IPS-15b (cell line): ENCODE measurements at regions not wholly inside any gene's neighbourhood (a gene's known extent, or its start where the extent isn't known, plus 50 kb on each side); places are given as distances from the start of the nearest gene placed in this dataset.

ENCODE experiments used
- H3K27me3 ChIP-seq: one replicate; pipeline ENCODE4 v1.6.1; 2013; ENCODE audit warnings: low read length; ENCODE audit not compliant: control insufficient read depth, insufficient read depth
- H3K36me3 ChIP-seq: one replicate; pipeline ENCODE4 v1.6.1; 2013; ENCODE audit warnings: low read length; ENCODE audit not compliant: control insufficient read depth, insufficient read depth
- H3K4me1 ChIP-seq: one replicate; pipeline ENCODE4 v1.6.1; 2013; ENCODE audit warnings: mild to moderate bottlenecking, low read length; ENCODE audit not compliant: control insufficient read depth, insufficient read depth
- H3K4me3 ChIP-seq: one replicate; pipeline ENCODE4 v1.5.1; 2013; ENCODE audit warnings: low read depth, low read length
- H3K9ac ChIP-seq: one replicate; pipeline ENCODE4 v1.6.1; 2013; ENCODE audit warnings: low read depth, mild to moderate bottlenecking, low read length
- H3K9me3 ChIP-seq: one replicate; pipeline ENCODE4 v1.6.1; 2013; ENCODE audit warnings: mild to moderate bottlenecking, low read length; ENCODE audit not compliant: control insufficient read depth, insufficient read depth

DNA sequence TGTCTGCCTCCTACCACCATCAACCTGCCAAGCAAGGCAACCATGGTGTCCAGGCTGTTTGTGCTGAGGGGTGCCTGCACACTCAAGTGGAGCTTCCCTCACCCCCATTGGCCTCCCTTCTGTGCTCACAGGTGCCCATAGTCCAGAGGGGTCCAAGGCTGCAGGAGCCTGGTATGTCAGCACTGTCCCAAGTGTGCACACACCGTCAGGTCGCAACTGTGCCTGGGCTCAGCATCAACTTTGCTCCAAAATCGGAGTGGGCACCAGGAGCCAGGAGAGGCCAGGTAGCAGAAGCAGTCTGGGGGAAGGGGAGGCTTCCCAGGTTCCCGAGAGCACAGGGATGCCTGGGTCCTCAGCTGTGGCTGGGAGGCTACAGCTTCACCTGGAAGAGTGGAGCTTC, 1528.2 kb upstream of the SLC39A10 start:
- H3K27me3 ChIP-seq: no peaks in the 10 kb centered on the region
- H3K9ac ChIP-seq: no peak overlapping the region
- H3K9me3 ChIP-seq: peaks cover 2% of the 10 kb centered on the region
- no peaks in the 10 kb centered on the region for H3K4me1 ChIP-seq
- no peak overlapping the region for H3K4me3 ChIP-seq
- H3K36me3 ChIP-seq: no peaks in the 10 kb centered on the region

- Histone ChIP-seq H3K4me3 (no peak overlapping the region), H3K9me3 (peaks cover 2% of the 10 kb centered on the region), H3K27me3 (no peaks in the 10 kb centered on the region), H3K36me3 (no peaks in the 10 kb centered on the region), H3K9ac (no peak overlapping the region), H3K4me1 (no peaks in the 10 kb centered on the region)
Measured at GRCh38 chr2:194126418-194126817, 1530.6 kb upstream of the SLC39A10 start.

- no peaks in the 10 kb centered on the region for H3K36me3 ChIP-seq
- no peaks in the 10 kb centered on the region for H3K27me3 ChIP-seq
- H3K4me1 ChIP-seq: peaks cover 2% of the 10 kb centered on the region
- H3K4me3 ChIP-seq: no peak overlapping the region
- H3K9ac ChIP-seq: no peak overlapping the region
- H3K9me3 ChIP-seq: no peaks in the 10 kb centered on the region
Measured at GRCh38 chr2:194116861-194117260, 1540.2 kb upstream of the SLC39A10 start.

- Histone ChIP-seq H3K9me3 (no peaks in the 10 kb centered on the region), H3K4me3 (no peak overlapping the region), H3K27me3 (no peaks in the 10 kb centered on the region), H3K36me3 (no peaks in the 10 kb centered on the region), H3K9ac (no peak overlapping the region), H3K4me1 (no peaks in the 10 kb centered on the region)
Measured at GRCh38 chr2:194105358-194105757, 1551.7 kb upstream of the SLC39A10 start.

GRCh38 chr2:194104687-194105086, 1552.3 kb upstream of the SLC39A10 start:
- no peak overlapping the region for H3K9ac ChIP-seq

GRCh38 chr2:194103941-194104659, 1552.9 kb upstream of the SLC39A10 start:
- Histone ChIP-seq H3K9ac (no peak overlapping the region), H3K4me3 (no peak overlapping the region), H3K27me3 (no peaks in the 10 kb centered on the region), H3K36me3 (no peaks in the 10 kb centered on the region), H3K9me3 (no peaks in the 10 kb centered on the region), H3K4me1 (no peaks in the 10 kb centered on the region)

More at GRCh38 chr2:194104687-194105086, 1552.3 kb upstream of the SLC39A10 start:
- H3K4me3 ChIP-seq: no peak overlapping the region
- H3K9me3 ChIP-seq: no peaks in the 10 kb centered on the region
- no peaks in the 10 kb centered on the region for H3K27me3 ChIP-seq
- H3K36me3 ChIP-seq: no peaks in the 10 kb centered on the region
- H3K4me1 ChIP-seq: no peaks in the 10 kb centered on the region

DNA sequence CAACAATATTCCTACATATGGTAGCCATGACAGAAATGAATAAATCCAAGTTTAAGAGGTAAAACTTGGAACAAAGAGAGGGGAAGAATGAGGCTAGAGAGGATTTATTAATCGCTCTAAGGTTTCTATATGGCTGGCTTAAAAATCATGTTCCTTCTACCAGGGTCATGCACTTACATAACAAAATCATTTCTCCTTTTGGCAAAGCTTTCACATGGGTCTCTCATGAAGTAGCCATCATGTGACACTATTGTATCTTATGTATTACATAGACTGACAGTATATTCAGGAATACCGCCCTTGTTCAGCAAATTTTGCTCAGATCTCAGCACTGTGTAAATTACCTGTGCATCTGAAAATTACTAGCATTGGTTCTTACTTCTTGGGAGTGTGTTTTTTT, 1554.5 kb upstream of the SLC39A10 start:
- Histone ChIP-seq H3K4me1 (no peaks in the 10 kb centered on the region), H3K36me3 (no peaks in the 10 kb centered on the region), H3K9me3 (no peaks in the 10 kb centered on the region), H3K4me3 (no peak overlapping the region), H3K27me3 (no peaks in the 10 kb centered on the region), H3K9ac (no peak overlapping the region)

DNA sequence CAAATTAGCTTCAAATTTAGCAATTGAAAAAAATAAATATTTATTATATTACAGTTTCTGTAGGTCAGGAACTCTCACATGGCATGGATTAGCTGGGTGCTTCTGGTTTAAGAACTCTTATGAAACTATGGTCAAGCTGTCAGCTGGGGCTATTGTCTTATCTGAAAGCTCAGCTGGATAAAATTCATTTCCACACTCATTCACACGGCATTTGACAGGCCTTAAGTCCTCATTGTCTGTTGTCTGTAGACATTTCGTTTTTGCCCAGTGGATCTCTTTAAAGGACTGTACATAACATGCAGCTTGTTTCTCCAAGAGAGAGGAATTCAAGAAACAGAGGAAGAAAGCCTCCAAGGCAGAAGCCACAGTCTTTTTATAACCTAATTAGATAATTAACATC, 1556.8 kb upstream of the SLC39A10 start:
- no peaks in the 10 kb centered on the region for H3K4me1 ChIP-seq
- no peaks in the 10 kb centered on the region for H3K9me3 ChIP-seq
- no peaks in the 10 kb centered on the region for H3K27me3 ChIP-seq
- no peaks in the 10 kb centered on the region for H3K36me3 ChIP-seq
- H3K9ac ChIP-seq: no peak overlapping the region
- H3K4me3 ChIP-seq: no peak overlapping the region

- no peaks in the 10 kb centered on the region for H3K27me3 ChIP-seq
- H3K4me1 ChIP-seq: no peaks in the 10 kb centered on the region
- no peaks in the 10 kb centered on the region for H3K9me3 ChIP-seq
- no peak overlapping the region for H3K9ac ChIP-seq
- no peaks in the 10 kb centered on the region for H3K36me3 ChIP-seq
- H3K4me3 ChIP-seq: no peak overlapping the region
Measured at GRCh38 chr2:194096402-194096801, 1560.6 kb upstream of the SLC39A10 start.

GRCh38 chr2:194095359-194095758, 1561.7 kb upstream of the SLC39A10 start:
- no peaks in the 10 kb centered on the region for H3K4me1 ChIP-seq
- H3K27me3 ChIP-seq: no peaks in the 10 kb centered on the region
- no peak overlapping the region for H3K9ac ChIP-seq
- H3K36me3 ChIP-seq: no peaks in the 10 kb centered on the region
- H3K9me3 ChIP-seq: no peaks in the 10 kb centered on the region
- no peak overlapping the region for H3K4me3 ChIP-seq

DNA sequence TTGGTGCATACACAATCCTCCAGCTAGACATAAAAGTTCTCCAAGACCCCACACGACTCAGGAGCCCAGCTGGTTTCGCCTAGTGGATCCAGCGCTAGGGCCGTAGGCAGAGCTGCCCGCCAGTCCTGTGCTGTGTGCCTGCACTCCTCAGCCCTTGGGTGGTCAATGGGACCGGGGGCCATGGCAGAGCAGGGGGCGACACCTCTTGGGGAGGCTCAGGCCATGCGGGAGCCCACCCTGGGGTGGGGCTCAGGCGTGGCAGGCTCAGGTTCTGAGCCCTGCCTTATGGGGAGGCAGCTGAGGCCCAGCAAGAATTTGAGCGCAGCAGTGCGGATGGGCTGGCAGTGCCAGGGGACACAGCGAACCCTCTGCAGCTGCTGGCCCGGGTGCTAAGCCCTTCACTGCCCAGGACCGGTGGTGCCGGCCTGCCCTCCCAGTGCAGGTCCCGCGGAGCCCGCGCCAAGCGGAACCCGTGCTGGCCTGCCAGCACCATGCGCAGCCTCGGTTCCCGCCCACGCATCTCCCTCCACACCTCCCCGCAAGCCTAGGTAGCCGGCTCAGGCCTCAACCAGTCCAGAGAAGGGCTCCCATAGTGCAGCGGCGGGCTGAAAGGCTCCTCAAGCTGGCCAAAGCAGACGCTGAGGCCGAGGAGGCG, 1566.6 kb upstream of the SLC39A10 start:
- H3K9ac ChIP-seq: no peak overlapping the region
- no peaks in the 10 kb centered on the region for H3K36me3 ChIP-seq
- no peak overlapping the region for H3K4me3 ChIP-seq
- no peaks in the 10 kb centered on the region for H3K27me3 ChIP-seq
- no peaks in the 10 kb centered on the region for H3K4me1 ChIP-seq
- H3K9me3 ChIP-seq: no peaks in the 10 kb centered on the region
